ENCODE measurements at regions not wholly inside any gene's neighbourhood (a gene's known extent, or its start where the extent isn't known, plus 50 kb on each side); places are given as distances from the start of the nearest gene placed in this dataset.

GRCh38 chr12:24240707-24241106 lies 291.2 kb upstream of the SOX5 start:
- no peak overlapping the region for H3K4me3 ChIP-seq
- no peaks in the 10 kb centered on the region for H3K27me3 ChIP-seq
- H3K36me3 ChIP-seq = no peaks in the 10 kb centered on the region
- H3K4me1 ChIP-seq = no peaks in the 10 kb centered on the region
- TF ChIP-seq, protein P1, sequence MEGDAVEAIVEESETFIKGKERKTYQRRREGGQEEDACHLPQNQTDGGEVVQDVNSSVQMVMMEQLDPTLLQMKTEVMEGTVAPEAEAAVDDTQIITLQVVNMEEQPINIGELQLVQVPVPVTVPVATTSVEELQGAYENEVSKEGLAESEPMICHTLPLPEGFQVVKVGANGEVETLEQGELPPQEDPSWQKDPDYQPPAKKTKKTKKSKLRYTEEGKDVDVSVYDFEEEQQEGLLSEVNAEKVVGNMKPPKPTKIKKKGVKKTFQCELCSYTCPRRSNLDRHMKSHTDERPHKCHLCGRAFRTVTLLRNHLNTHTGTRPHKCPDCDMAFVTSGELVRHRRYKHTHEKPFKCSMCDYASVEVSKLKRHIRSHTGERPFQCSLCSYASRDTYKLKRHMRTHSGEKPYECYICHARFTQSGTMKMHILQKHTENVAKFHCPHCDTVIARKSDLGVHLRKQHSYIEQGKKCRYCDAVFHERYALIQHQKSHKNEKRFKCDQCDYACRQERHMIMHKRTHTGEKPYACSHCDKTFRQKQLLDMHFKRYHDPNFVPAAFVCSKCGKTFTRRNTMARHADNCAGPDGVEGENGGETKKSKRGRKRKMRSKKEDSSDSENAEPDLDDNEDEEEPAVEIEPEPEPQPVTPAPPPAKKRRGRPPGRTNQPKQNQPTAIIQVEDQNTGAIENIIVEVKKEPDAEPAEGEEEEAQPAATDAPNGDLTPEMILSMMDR (IDR thresholded peaks at IDR 0.05) = no peak
- no peak for TF ChIP-seq POLR2A (IDR thresholded peaks at IDR 0.05)
- no peak for DNase-seq
- H3K9me3 ChIP-seq = no peaks in the 10 kb centered on the region
- H3K27ac ChIP-seq = no peak overlapping the region

DNA sequence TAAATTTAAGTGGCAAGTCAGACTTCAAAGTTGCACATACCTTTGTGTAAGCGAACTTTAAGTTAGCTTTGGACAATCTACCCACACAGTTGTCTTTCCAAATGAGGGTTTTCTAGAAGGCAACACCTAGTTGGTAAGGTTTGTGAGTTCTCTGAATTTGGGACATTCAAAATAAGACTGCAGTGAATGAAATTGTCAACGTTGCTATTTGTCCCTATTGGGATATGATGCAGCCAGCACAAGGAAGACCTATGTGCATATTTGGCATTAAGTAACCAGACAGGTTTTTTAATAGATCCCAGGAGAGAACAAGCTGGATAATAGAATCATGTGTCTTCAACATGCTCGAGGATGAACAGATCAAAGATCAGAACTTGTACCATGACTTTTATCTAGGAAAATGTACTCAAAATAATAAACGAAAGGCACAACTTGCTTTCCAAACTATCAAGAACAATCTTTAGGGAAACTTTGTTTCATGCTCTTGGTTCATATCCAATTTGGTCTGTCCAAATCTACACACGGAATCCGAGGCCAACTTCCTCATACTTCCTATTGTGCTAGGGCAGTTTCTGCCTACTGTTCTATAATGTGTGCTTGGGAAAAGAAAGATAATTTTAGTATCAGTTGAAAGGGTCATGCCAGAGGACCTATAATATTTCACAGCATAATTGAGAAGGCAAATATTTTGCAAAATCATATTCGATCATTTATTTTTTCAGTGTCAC lies 284.2 kb upstream of the SOX5 start:
- Histone ChIP-seq H3K27ac (no peak overlapping the region), H3K4me3 (no peak overlapping the region)
- no peak for DNase-seq

DNA sequence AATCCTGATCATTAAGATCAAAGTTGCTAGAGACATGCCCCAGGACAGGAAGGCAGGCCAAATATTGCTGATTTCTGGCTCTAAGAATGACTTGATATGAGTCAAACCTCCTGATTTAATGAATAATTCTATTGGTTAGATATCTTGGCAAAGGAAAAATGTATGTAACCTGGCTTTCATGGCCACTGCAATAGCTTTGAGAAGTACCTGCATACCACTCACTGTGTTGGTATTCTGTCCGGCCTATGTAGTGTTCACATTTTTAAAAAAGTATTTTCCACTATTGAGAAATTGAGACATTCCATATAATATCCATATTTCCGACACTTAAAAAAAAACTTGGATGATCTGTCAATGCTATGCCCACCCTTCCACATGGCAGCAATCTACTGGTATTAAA lies 283.1 kb upstream of the SOX5 start:
- no peaks in the 10 kb centered on the region for H3K4me1 ChIP-seq
- no peak overlapping the region for H3K27ac ChIP-seq
- TF ChIP-seq POLR2A (IDR thresholded peaks at IDR 0.05) = no peak
- TF ChIP-seq, protein P1 (IDR thresholded peaks at IDR 0.05) = no peak
- no peaks in the 10 kb centered on the region for H3K36me3 ChIP-seq
- H3K4me3 ChIP-seq = no peak overlapping the region
- no peaks in the 10 kb centered on the region for H3K9me3 ChIP-seq
- no peak for DNase-seq
- no peaks in the 10 kb centered on the region for H3K27me3 ChIP-seq

More for the DNA sequence above, 284.2 kb upstream of the SOX5 start:
- no peak for TF ChIP-seq POLR2A (IDR thresholded peaks at IDR 0.05)
- TF ChIP-seq, protein P1 (IDR thresholded peaks at IDR 0.05) = no peak
- no peaks in the 10 kb centered on the region for H3K27me3 ChIP-seq
- H3K9me3 ChIP-seq = no peaks in the 10 kb centered on the region
- no peaks in the 10 kb centered on the region for H3K4me1 ChIP-seq
- H3K36me3 ChIP-seq = no peaks in the 10 kb centered on the region

- H3K27me3 ChIP-seq = no peaks in the 10 kb centered on the region
These were observed 281.8 kb upstream of the SOX5 start for GRCh38 chr12:24231298-24231697.

GRCh38 chr12:24230061-24230701 lies 280.7 kb upstream of the SOX5 start:
- Histone ChIP-seq H3K9me3 (no peaks in the 10 kb centered on the region), H3K36me3 (no peaks in the 10 kb centered on the region), H3K27ac (no peak overlapping the region), H3K27me3 (no peaks in the 10 kb centered on the region), H3K4me1 (no peaks in the 10 kb centered on the region), H3K4me3 (peak overlapping the region in 1 of 4 donors; percentile 16)
- TF ChIP-seq, protein P1 (IDR thresholded peaks at IDR 0.05) = no peak
- TF ChIP-seq POLR2A (IDR thresholded peaks at IDR 0.05) = no peak
- no peak for DNase-seq

More at GRCh38 chr12:24231298-24231697, 281.8 kb upstream of the SOX5 start:
- Histone ChIP-seq H3K4me1 (no peaks in the 10 kb centered on the region), H3K36me3 (no peaks in the 10 kb centered on the region), H3K4me3 (no peak overlapping the region), H3K27ac (no peak overlapping the region), H3K9me3 (no peaks in the 10 kb centered on the region)
- TF ChIP-seq, protein P1 (IDR thresholded peaks at IDR 0.05) = no peak
- DNase-seq = no peak
